Epithelial cell of prostate (primary cell): ENCODE measurements at regions not wholly inside any gene's neighbourhood (a gene's known extent, or its start where the extent isn't known, plus 50 kb on each side); places are given as distances from the start of the nearest gene placed in this dataset.

Experiments
- DNase-seq: peaks from one replicate; pipeline ENCODE4 v3.0.0-alpha.2; 2011; ENCODE audit warnings: low read depth, low spot score
- H3K27ac ChIP-seq: fragments of 450-650 bp; 2 replicates; pipeline ENCODE4 v1.5.1; 2017; ENCODE audit warnings: mild to moderate bottlenecking

DNA sequence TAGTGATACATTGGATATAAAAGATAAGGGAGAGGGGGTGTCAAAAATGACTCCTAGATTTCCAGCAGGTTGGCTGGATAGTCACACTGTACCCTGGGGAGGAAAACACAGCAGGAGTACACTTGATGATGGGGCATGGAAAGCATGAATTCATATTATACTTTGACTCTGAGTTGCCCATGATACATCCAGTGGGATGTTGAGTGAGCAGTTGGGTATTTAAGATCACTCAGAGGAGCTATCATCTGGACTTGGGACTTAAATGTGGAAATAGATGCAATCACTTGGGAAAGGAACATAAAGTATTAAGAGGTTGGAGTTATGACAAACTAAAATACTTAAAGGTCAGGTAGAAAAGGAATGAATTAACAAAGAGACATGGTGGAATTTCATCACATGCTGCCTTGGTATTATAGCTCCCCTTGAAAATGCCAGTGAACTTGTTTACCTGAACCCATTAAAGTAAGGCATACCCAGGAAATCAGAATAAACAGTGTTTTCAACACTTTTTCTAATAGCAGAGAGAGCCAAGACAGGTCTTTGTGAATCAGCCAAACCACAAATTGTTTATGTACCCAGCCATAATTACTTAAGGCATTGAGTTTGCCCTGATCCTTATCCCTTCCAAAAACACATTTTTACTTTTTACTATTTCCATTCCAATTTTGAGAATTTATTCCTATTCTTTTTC lies 49.9 kb upstream of the ABI3BP start:
- no peak for DNase-seq

More for the DNA sequence above, 49.9 kb upstream of the ABI3BP start:
- H3K27ac ChIP-seq: no peak overlapping the region
